Esophagus squamous epithelium (tissue), 5 donors: ENCODE measurements at regions not wholly inside any gene's neighbourhood (a gene's known extent, or its start where the extent isn't known, plus 50 kb on each side); places are given as distances from the start of the nearest gene placed in this dataset.

Experiments used
- DNase-seq: peaks from one replicate; lab custom pipeline; 2025; lab: John Stamatoyannopoulos, UW
- H3K27ac ChIP-seq, 4 donors: fragments of 200-600 bp; sonication (generic); one replicate each; pipeline ENCODE4 v1.5.1; 2016 to 2019; ENCODE audit warnings: mild to moderate bottlenecking in 1 of 4
- H3K27me3 ChIP-seq, 4 donors: fragments of 200-600 bp; sonication (generic); 1 replicate in 3 of 4; 2 replicates in 1 of 4; pipeline versions ENCODE4 v1.5.1 to v1.6.0; 2017 to 2021; ENCODE audit warnings: antibody characterized with exemption in 1 of 4
- H3K36me3 ChIP-seq, 3 donors: fragments of 200-600 bp; sonication (generic); one replicate each; pipeline ENCODE4 v1.5.1; 2016 to 2019
- H3K4me1 ChIP-seq, 3 donors: fragments of 200-600 bp; sonication (generic); one replicate each; pipeline ENCODE4 v1.5.1; 2017 to 2019
- H3K4me3 ChIP-seq, 4 donors: fragments of 200-600 bp; sonication (generic); 1 replicate in 3 of 4; 2 replicates in 1 of 4; pipeline ENCODE4 v1.5.1; 2016 to 2019; ENCODE audit warnings: mild to moderate bottlenecking in 2 of 4, moderate library complexity in 1 of 4
- H3K9me3 ChIP-seq, 3 donors: fragments of 200-600 bp; sonication (generic); one replicate each; pipeline ENCODE4 v1.5.1; 2016 to 2019
- POLR2A ChIP-seq, 4 donors: fragments of 450-650 bp; IDR thresholded peaks; one replicate each; pipeline ENCODE4 v1.6.1; 2017; ENCODE audit warnings: antibody characterized with exemption in 4 of 4, mild to moderate bottlenecking in 4 of 4, moderate library complexity in 3 of 4
- WGBS, 2 donors: methylation state at CpG; one replicate each; pipeline ENCODE4 v1.1.5; 2018; 5-methylcytosine and 5-hydroxymethylcytosine counted together
- intact Hi-C: fragments of 100-400 bp; cut with DNase I; formaldehyde crosslinking; loops from one replicate; pipeline ENCODE4 v1.15.0; 2022
- TF ChIP-seq, protein P1 (sequence below), 6 experiments: fragments of 450-650 bp in 4 of 6; fragments of 200-600 bp in 2 of 6; sonication (generic) in 2 of 6; IDR thresholded peaks; one replicate each; pipeline ENCODE4 v1.5.1; 2016 to 2019; ENCODE audit warnings: antibody characterized with exemption in 6 of 6, mild to moderate bottlenecking in 4 of 6, moderate library complexity in 4 of 6
- donor health status: DM: yes; HTN: yes; CAD: no.

DNA sequence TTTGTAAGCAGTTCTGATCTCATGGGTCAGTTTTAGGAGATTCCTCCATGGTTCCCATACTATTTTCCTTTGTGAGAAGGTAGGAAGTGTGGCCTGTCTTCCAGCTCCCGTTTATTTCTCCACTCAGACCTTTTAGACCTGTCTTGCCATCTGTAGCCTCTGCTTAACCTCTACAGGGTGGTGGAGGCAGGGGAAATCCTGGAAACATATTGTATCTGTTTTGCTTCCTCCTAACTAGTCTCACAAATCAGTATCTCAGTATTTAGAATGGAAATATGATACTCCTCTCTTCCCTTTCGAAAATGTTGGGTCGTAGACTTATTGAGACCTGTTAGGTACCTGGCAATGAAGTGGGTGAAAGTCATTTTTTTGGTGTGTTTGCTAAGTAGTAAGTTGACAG, 399.4 kb upstream of the RGS6 start:
- no peaks in the 10 kb centered on the region for H3K9me3 ChIP-seq
- H3K4me3 ChIP-seq: no peak overlapping the region
- no peak for DNase-seq
- peaks cover 0 to 17% (median 0%) of the 10 kb centered on the region in 3 donors for H3K36me3 ChIP-seq
- no peak for TF ChIP-seq POLR2A (IDR thresholded peaks at IDR 0.05)
- TF ChIP-seq, protein P1, sequence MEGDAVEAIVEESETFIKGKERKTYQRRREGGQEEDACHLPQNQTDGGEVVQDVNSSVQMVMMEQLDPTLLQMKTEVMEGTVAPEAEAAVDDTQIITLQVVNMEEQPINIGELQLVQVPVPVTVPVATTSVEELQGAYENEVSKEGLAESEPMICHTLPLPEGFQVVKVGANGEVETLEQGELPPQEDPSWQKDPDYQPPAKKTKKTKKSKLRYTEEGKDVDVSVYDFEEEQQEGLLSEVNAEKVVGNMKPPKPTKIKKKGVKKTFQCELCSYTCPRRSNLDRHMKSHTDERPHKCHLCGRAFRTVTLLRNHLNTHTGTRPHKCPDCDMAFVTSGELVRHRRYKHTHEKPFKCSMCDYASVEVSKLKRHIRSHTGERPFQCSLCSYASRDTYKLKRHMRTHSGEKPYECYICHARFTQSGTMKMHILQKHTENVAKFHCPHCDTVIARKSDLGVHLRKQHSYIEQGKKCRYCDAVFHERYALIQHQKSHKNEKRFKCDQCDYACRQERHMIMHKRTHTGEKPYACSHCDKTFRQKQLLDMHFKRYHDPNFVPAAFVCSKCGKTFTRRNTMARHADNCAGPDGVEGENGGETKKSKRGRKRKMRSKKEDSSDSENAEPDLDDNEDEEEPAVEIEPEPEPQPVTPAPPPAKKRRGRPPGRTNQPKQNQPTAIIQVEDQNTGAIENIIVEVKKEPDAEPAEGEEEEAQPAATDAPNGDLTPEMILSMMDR (IDR thresholded peaks at IDR 0.05): no peak
- intact Hi-C loops: no loop called here
- no peaks in the 10 kb centered on the region for H3K27me3 ChIP-seq
- H3K27ac ChIP-seq: no peak overlapping the region
- H3K4me1 ChIP-seq: peaks cover 0 to 24% (median 3%) of the 10 kb centered on the region in 3 donors
- 65 to 75% methylated on average over 3 of the region's 3 CpGs for WGBS, 2 donors

DNA sequence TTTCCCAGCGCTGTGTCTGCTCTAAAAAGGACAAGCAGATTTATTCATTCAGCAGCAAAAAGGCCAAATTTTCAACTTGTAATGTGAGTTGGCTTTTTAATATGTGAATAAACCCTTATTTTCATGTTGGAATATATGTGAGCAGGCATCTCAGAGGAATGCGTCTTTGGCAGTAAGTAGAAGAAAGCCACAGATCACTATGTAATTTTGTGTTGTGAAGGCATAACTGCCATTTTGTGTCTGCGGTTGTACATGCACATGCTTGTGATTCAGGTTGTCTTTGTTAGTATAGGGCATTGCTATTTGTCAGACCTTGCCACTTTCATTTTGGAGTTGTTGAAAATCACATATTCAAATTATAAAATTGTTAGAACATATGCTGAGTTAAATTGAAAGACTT, 398.8 kb upstream of the RGS6 start:
- DNase-seq: no peak
- intact Hi-C loops: no loop called here
- H3K9me3 ChIP-seq: no peaks in the 10 kb centered on the region
- peaks cover 0 to 28% (median 3%) of the 10 kb centered on the region in 3 donors for H3K4me1 ChIP-seq
- H3K4me3 ChIP-seq: no peak overlapping the region
- WGBS, 2 donors: 94 to 96% methylated on average over 3 of the region's 3 CpGs
- H3K36me3 ChIP-seq: peaks cover 0 to 17% (median 0%) of the 10 kb centered on the region in 3 donors
- no peaks in the 10 kb centered on the region for H3K27me3 ChIP-seq
- H3K27ac ChIP-seq: no peak overlapping the region
- no peak for TF ChIP-seq POLR2A (IDR thresholded peaks at IDR 0.05)
- TF ChIP-seq, protein P1 (IDR thresholded peaks at IDR 0.05): no peak

DNA sequence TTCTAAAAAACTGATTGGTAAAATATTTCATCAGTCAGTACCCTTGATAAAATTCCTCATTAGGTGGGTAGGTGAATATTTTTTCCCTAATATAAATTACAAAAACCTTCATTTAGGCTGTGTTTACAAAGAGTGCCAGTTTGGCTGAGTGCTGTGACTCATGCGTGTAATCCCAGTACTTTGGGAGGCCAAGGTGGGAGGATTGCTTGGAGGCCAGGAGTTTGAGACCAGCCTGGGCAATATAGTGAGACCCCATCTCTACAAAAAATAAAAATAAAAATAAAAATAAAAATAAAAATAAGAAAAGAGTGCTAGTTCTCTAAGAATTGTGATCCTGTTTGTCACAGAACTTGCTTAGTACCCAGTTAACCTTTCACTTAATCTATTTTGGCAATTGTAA, 398.4 kb upstream of the RGS6 start:
- no peak for TF ChIP-seq POLR2A (IDR thresholded peaks at IDR 0.05)
- TF ChIP-seq, protein P1 (IDR thresholded peaks at IDR 0.05): no peak
- Histone ChIP-seq H3K36me3 (peaks cover 0 to 17% (median 0%) of the 10 kb centered on the region in 3 donors), H3K27me3 (no peaks in the 10 kb centered on the region), H3K4me1 (peaks cover 0 to 31% (median 4%) of the 10 kb centered on the region in 3 donors), H3K27ac (no peak overlapping the region), H3K4me3 (no peak overlapping the region), H3K9me3 (no peaks in the 10 kb centered on the region)
- intact Hi-C loops: no loop called here
- 85 to 100% methylated on average over 1 of the region's 1 CpG for WGBS, 2 donors
- no peak for DNase-seq

DNA sequence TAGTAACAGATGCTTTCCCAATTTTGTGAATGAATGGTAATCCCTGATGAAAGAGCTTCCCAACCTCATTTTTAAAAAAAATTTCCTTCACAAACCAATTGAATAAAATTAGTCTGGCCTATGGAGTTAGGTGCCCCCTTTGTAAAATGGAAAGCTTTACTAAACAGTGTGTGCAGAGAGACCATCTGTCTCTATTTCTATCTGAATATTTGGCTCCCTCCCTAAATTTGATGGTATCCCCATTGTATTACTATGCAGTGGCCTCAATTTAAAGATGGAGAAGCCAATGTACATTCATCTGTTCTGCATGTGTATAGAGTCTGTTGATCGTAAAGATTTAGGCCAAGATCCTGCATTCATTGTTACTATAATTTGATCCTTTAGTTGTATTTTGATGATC, 397.7 kb upstream of the RGS6 start:
- H3K27me3 ChIP-seq: no peaks in the 10 kb centered on the region
- TF ChIP-seq, protein P1 (IDR thresholded peaks at IDR 0.05): no peak
- no peak for TF ChIP-seq POLR2A (IDR thresholded peaks at IDR 0.05)
- peaks cover 0 to 15% (median 0%) of the 10 kb centered on the region in 3 donors for H3K36me3 ChIP-seq
- 90 to 95% methylated on average over 1 of the region's 1 CpG for WGBS, 2 donors
- no peak overlapping the region for H3K27ac ChIP-seq
- no peaks in the 10 kb centered on the region for H3K9me3 ChIP-seq
- H3K4me1 ChIP-seq: peaks cover 1 to 38% (median 9%) of the 10 kb centered on the region in 3 donors
- H3K4me3 ChIP-seq: no peak overlapping the region
- intact Hi-C loops: no loop called here
- no peak for DNase-seq

DNA sequence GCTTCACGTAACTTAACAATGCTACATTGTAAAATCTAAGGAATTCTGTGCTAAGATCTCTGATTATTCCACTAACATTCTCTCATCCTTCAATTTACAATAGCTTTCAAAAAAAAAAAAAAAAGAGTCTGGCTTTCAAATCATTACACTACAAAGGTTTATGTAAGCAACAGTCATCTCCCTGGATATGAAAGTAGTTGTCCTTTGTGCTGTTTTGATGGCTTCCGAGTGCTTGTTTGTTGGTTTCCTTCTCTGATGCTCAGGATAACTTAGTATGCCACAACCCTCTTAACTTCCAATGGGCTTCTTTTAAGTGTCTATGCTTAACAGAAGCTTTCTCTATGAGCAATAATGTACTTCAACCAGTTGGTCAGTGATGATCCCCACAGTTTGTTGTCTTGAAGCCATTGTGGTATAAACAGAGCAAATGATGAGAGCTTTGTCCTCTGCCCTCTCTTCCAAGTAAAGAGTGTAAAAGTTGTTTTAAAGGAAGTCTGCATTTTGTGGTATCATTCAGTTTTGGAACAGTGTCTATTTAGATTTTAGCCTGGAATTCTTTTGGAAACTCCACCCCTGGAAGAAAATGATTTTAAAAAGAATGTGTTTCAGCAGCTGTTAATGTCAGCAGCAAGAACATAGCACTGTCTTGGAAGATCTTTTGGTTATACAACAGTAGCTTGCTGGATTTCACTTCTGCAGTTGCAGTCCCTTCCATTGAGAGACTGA, 396.1 kb upstream of the RGS6 start:
- no peaks in the 10 kb centered on the region for H3K27me3 ChIP-seq
- H3K9me3 ChIP-seq: no peaks in the 10 kb centered on the region
- peaks cover 7 to 48% (median 16%) of the 10 kb centered on the region in 3 donors for H3K4me1 ChIP-seq
- peaks cover 0 to 4% (median 0%) of the 10 kb centered on the region in 3 donors for H3K36me3 ChIP-seq
- no peak overlapping the region for H3K4me3 ChIP-seq
- WGBS, 2 donors: 80 to 81% methylated on average over 2 of the region's 2 CpGs
- DNase-seq: no peak
- H3K27ac ChIP-seq: peak overlapping the region in 1 of 4 donors; percentile 15
- TF ChIP-seq POLR2A (IDR thresholded peaks at IDR 0.05): no peak
- TF ChIP-seq, protein P1 (IDR thresholded peaks at IDR 0.05): no peak
- intact Hi-C loops: no loop called here
